Iris pigment epithelial cell (primary cell): ENCODE measurements at regions not wholly inside any gene's neighbourhood (a gene's known extent, or its start where the extent isn't known, plus 50 kb on each side); places are given as distances from the start of the nearest gene placed in this dataset.

ENCODE experiments used
- DNase-seq: peaks from one replicate; pipeline ENCODE4 v3.0.0-alpha.2; 2011; ENCODE audit warnings: low read depth

DNA sequence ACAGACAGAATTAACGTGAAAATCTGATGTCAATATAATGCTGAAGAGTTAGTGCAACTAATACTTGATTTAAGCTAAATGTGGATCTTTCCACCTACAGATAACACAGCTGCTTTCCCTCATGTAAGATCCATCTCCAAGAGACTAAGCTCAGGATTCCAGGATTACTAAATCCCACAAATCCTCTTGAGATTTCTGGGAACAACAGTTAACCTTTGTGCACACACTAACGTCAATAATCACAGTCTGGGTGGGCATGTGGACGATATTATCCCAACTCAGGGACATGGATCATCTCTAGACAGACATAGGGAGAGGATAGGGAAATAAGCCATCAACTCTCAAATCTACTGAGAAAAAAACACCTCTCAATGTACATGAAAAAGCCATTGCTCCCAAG is 432.6 kb downstream of the SATB2 start:
- DNase-seq = no peak

DNA sequence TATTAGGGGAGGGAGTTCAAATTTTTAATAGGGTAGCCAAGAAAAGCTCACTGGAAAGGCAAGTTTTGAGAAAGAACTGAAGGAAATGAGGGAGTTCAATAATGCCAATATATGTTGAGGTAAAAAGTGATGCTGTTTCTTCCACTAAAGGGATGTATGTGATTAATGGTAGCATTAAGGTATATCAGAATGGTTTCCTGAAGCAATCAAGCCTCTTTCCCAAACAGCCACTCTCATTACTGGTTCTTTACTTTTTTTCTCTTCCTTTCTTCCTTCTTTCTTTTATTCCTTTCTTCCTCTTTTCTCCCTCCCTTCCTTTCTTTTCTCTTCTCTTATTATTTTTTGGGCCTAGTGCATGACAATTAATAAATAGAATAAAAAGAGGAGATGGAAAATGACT is 433.5 kb downstream of the SATB2 start:
- DNase-seq = no peak

GRCh38 chr2:199019898-199020507 is 437.7 kb downstream of the SATB2 start:
- peak; percentile 32 for DNase-seq

DNA sequence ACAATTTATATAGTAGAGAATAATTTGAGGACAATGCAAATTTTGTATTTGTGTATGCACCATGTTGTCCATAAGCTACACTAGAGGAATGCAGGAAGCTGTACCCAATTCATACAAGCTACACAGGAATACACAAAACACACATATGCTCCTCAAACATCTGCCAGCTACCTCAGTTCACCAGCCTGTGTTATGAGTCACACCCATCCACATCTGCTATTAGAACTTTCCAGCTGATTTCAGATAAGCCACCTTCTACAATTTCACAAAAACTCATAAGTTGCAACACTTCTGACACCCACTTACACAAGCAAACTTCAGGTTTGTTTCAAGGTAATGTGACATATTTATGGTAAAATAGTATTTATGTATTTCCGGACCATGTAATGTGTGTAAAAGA is 438.9 kb downstream of the SATB2 start:
- DNase-seq = peak; percentile 10

DNA sequence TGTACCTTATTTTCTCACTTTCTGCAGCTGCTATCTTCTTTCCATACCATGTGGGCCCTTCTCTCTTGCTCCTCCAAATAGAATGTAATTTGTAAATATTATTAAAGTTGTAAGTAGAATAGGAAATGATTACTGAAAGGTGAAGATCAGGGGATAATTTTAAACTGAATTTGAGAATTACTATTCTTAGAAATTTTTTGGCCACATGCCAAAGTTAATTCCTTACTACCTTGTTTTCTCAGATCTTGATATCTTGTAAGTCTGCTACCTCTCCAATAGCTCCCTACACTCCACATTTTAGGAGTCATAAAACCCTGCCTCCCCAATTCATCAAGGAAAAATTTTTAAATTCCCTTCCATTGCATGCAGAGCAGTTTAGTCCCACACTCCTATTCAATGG is 442.7 kb downstream of the SATB2 start:
- no peak for DNase-seq

- no peak for DNase-seq
Observed at GRCh38 chr2:199014226-199014625, 443.5 kb downstream of the SATB2 start.

DNA sequence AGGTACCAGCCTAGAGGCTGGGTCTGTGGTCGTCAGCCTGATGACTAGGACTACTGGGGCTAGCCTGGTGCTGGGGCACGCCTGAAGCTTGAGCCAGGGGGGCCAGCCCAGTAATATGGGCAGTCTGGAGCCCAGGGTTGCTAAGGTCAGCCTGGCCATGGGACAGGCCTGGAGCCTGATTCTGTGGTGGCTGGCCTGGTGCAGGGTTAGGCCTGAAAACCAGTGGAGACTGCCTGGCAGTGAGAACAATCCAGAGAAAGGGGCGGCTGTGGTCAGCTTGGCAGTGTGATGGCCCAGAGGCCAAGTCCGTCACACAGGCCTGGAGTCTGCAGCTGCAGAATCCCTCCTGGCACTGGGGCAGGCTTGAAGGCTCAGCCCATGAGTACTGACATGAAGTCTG is 445.8 kb downstream of the SATB2 start:
- no peak for DNase-seq

- no peak for DNase-seq
Observed at GRCh38 chr2:198994678-198995077, 463.1 kb downstream of the SATB2 start.

DNA sequence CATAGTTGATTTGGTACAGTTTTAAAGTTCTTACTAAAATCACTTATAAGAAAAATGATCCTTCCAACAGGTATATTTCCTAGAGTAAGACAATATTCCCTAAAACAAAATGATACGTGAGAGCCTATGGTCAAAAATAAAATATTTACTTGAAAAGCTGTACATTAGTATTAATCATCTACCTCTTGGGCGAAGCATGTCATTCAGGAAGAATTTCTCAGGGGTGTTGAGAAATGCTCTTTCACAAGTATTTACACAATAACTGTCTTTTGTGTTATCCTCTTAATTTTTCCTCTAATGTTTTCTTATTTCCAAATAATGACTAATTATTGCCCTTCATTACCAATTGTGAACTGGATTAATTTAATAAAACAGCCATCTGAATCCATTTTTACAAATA is 466.3 kb downstream of the SATB2 start:
- no peak for DNase-seq

DNA sequence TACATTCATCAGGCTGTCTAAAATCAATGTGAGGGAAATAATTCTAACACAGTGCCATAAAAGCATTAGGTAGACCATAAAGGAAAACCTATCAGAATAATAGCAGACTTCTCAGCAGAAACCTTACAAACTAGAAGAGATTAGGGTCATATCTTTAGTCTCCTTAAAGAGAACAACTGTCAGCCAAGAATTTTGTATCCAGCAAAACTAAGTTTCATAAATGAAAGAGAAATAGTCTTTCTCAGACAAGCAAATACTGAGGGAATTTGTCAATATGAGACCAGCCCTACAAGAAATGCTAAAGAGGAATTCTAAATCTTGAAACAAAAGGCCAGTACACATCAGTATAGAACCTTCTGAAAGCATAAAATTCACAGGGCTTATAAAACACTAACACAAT is 482.0 kb downstream of the SATB2 start:
- no peak for DNase-seq

- DNase-seq = no peak
Observed at GRCh38 chr2:198973785-198974184, 484.0 kb downstream of the SATB2 start.

- DNase-seq = no peak
Observed at GRCh38 chr2:198973181-198973580, 484.6 kb downstream of the SATB2 start.

DNA sequence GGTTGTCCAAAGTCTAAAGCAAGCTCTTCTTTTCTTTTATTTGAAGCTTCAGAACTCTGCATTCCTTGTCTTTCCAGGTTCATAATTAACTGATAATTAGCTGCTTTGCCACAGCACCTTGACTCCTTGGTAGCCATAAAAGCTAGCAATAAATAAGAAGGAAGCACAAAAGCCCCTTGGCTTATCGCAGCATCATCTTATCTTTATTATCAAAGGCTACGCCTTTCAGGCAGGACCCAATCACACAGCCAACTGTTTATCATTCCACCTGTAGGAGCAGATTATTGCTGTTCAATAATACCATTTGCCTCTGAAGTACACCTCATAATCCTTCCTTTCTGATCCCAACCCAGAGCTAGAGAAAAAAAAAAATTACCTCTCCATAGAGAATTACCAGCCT is 489.2 kb downstream of the SATB2 start:
- no peak for DNase-seq

DNA sequence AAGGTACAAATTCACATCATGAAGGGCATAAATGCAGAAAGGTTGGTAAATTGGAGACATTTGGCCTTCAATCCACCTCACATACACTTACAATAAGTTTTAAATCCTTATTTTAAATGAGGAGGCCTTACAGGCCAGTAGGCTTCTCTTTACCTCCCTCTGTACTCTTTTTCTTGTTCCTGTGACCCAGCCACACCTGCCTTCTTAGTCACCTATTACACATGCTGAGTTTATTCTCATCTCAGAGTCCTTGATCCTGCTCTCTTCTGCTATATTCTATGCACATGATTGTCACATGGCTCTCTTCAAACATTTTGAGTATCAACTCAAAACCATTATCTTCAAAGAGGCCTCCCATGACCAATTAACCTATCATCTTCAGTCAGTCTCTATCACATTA is 491.5 kb downstream of the SATB2 start:
- no peak for DNase-seq

DNA sequence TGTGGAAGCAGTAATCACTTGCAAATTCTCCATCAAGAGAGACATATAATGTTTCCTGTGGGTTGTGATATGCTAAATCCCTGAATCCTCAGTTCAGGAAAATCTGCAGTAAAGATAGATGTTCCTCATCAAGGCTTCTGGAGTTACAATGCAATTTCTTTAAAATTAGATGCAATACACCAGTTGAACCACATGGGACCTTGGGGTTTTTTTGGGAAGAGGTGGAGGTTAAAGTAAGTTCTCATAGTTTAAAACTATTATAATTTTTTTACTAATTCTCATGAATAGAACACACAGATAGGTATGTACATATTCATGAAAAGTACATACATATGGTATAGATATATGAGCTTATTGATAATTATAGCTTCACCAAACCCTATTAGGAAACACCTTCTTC is 496.2 kb downstream of the SATB2 start:
- no peak for DNase-seq

DNA sequence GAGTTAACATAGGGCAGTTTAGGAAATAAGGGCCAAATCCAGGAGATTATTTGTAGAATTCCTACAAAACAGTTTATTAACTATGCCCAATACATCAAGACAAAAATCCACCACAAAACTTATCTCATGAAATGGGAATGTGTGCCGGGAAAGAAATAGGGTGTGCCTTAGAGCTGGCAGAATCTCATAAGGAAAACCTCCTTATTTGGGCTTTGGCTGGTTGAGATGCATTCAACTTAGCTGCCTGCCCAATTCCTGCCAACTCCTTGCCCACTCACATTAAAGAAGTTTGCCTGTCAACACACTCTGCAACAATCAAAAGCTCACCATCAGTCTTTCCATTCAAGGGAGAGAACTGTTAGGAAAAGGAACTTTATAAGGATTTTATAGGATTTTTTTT is 500.6 kb downstream of the SATB2 start:
- no peak for DNase-seq

- no peak for DNase-seq
Observed at GRCh38 chr2:198953328-198953727, 504.4 kb downstream of the SATB2 start.

DNA sequence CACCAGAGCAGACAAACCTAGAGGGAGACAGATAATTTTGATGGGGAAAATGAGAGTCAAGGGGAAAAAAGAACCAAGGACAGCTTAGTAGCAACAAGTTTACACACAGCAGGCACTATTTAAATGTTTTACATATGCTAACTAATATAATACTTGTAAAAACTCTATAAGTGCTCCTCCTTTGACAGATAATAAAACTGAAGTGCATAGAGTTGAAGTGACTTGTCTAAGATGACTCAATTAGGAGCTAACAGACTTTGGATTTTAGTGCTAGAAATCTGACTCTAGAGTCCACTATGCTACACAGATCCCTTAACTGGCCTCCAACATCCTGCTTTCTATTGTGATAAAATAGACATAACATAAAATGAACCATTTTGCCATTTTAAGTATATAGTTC is 506.9 kb downstream of the SATB2 start:
- no peak for DNase-seq

GRCh38 chr2:198945496-198945895 is 512.2 kb downstream of the SATB2 start:
- no peak for DNase-seq

GRCh38 chr2:198930170-198930569 is 527.6 kb downstream of the SATB2 start:
- no peak for DNase-seq

GRCh38 chr2:198928026-198928425 is 529.7 kb downstream of the SATB2 start:
- no peak for DNase-seq

- no peak for DNase-seq
Observed at GRCh38 chr2:198917926-198918720, 539.6 kb downstream of the SATB2 start.

DNA sequence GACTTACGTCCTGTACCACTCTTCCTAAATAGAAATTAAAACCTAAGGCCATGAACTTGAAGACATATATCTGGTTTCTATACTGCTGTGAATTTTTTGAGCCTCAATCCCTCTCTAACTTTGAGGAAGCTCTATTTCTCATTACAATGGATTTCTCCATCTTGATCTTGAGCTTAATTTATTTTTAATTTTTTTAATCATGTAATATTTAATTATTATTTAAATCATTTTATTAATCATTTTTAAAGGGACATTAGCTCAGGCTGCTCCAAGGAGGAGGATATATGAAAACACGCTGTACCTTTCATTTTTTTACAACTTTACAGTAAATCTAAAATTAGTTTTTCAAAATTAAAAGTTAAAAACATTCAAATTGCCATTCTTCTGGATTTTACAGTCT is 540.5 kb downstream of the SATB2 start:
- DNase-seq = no peak

DNA sequence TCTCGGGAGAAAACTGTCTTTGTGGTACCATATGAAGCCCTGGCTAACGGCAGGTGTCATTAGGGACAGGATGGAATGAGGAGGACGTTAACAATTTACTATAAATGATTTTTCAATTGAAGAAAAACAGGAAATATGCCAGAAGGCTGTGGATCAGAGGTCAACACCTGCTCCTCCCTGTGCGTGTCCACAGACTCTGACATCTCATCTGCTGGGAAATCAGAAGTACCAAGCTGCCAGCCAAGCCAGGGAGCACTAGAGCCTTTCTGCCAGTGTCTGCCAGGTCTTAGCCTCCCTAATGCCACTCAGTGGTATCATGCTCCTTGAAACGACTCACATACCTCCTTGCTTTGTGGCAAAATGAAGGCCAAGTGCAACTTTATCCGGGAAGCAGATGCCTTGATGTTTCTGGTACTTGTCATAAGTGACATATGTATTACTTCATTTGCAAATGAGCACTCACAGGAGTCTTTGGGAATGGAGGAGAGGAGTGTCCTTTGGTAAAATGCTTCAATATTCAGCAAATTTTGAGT is 541.1 kb downstream of the SATB2 start:
- DNase-seq = no peak
